ENCODE measurements at regions not wholly inside any gene's neighbourhood (a gene's known extent, or its start where the extent isn't known, plus 50 kb on each side); places are given as distances from the start of the nearest gene placed in this dataset.

- peak; percentile 26 for DNase-seq (ENCODE audit: low read depth)
- no peak overlapping the region for H3K4me3 ChIP-seq (ENCODE audit: control insufficient read depth, low read depth, low read length)
- peak; percentile 38 for TF ChIP-seq CTCF (conservative IDR thresholded peaks at IDR 0.05; ENCODE audit: control insufficient read depth, insufficient read depth, low read depth, low read length)
Observed at GRCh38 chr7:18357691-18358090, 137.9 kb upstream of the HDAC9 start.

- peak; percentile 65 for DNase-seq (ENCODE audit: low read depth)
- no peak for TF ChIP-seq CTCF (conservative IDR thresholded peaks at IDR 0.05; ENCODE audit: control insufficient read depth, insufficient read depth, low read depth, low read length)
- no peak overlapping the region for H3K4me3 ChIP-seq (ENCODE audit: control insufficient read depth, low read depth, low read length)
Observed at GRCh38 chr7:18361756-18362155, 133.8 kb upstream of the HDAC9 start.

GRCh38 chr7:18363751-18364380 lies 131.7 kb upstream of the HDAC9 start:
- H3K4me3 ChIP-seq (ENCODE audit: control insufficient read depth, low read depth, low read length), result no peak overlapping the region
- no peak for DNase-seq (ENCODE audit: low read depth)
- no peak for TF ChIP-seq CTCF (conservative IDR thresholded peaks at IDR 0.05; ENCODE audit: control insufficient read depth, insufficient read depth, low read depth, low read length)

DNA sequence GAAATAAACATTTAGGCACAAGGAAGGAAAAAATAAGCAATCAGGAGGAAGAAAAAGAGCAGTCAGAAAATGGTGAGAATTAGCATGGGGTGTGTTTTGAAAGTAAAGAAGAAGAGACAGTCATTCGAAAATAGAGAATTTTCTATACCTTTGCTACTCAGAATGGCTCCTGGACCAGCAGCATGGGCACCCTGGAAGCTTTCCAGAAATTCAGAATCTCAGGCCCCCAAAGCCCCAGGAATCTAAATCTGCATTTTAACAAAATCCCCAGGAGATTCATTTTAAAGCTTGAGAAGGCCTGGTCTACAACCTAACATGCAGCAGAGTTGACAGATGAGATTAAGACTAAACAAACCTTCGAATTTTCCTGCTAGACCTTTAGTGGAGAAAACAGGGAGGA lies 131.2 kb upstream of the HDAC9 start:
- no peak overlapping the region for H3K4me3 ChIP-seq (ENCODE audit: control insufficient read depth, low read depth, low read length)
- DNase-seq (ENCODE audit: low read depth), result no peak
- TF ChIP-seq CTCF (conservative IDR thresholded peaks at IDR 0.05; ENCODE audit: control insufficient read depth, insufficient read depth, low read depth, low read length), result no peak

DNA sequence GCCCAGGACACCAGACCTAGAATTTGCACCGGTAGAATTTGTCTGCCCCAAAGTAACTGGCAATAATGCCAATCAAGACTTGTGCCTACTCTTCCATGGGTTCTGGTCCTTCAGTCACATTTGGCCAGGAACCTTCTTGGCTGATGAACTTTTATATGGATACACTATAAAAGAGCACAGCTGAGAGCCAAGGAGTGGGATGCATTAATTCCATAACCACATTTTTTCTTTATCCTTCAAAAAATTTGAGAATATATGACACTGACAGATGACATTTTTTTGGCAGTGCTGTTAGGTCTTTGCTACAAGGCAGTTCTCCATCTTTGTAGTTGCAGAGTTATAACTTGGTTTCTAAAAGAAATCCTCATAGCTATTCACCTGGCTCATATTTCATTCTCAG lies 129.2 kb upstream of the HDAC9 start:
- no peak for DNase-seq (ENCODE audit: low read depth)
- no peak overlapping the region for H3K4me3 ChIP-seq (ENCODE audit: control insufficient read depth, low read depth, low read length)
- TF ChIP-seq CTCF (conservative IDR thresholded peaks at IDR 0.05; ENCODE audit: control insufficient read depth, insufficient read depth, low read depth, low read length), result no peak

DNA sequence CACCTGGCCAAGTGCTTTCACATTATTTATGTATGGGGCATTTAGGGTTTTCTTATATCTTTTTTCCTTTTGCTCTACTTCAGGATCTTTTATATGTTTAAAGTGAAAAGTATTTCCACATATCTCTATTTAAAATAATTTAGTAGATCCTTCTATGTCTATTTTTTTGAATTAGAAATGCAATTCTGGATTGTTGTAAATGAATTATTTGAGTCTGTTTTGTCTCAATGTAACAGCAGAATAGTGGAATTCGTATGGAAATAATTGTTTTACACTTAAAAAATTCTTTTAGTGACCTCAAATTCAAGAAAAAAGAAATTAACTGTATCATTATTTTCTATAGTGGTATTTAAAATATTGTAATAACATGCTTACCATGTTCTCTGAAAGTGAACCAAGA lies 126.5 kb upstream of the HDAC9 start:
- no peak for DNase-seq (ENCODE audit: low read depth)
- H3K4me3 ChIP-seq (ENCODE audit: control insufficient read depth, low read depth, low read length), result no peak overlapping the region
- no peak for TF ChIP-seq CTCF (conservative IDR thresholded peaks at IDR 0.05; ENCODE audit: control insufficient read depth, insufficient read depth, low read depth, low read length)

- TF ChIP-seq CTCF (conservative IDR thresholded peaks at IDR 0.05; ENCODE audit: control insufficient read depth, insufficient read depth, low read depth, low read length), result no peak
- DNase-seq (ENCODE audit: low read depth), result no peak
- H3K4me3 ChIP-seq (ENCODE audit: control insufficient read depth, low read depth, low read length), result no peak overlapping the region
Observed at GRCh38 chr7:18370633-18371032, 124.9 kb upstream of the HDAC9 start.

Measured in fibroblast of mammary gland (primary cell).